Endometrial microvascular endothelial cells (primary cell): ENCODE measurements at regions not wholly inside any gene's neighbourhood (a gene's known extent, or its start where the extent isn't known, plus 50 kb on each side); places are given as distances from the start of the nearest gene placed in this dataset.

ENCODE experiments used
- in situ Hi-C: cut with HindIII; loops from 2 replicates; pipeline ENCODE4 v1.10.0; 2017; ENCODE audit warnings: low sequenced_read_pairs, low pct_unique_long_range_greater_than_20kb; ENCODE audit errors: inconsistent ontology term

DNA sequence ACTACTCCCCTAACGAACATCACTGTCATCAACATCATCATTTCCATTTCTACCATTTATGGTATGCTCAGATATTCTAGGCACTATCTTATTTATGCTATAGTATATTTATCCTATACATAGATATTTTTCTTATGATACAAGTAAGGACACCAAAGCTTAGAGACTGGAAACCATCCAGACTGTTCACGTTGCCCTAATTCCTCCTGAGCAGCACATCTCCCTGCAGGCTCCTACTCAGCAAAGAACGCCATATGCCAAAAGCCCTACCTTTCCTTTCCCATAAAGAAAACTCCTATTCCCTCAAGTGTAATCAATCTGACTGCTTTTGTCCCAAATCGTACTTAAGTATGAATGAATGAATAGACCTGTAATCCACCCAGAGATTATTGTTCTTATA lies 247.0 kb downstream of the PRELID2 start:
- in situ Hi-C loops: no loop called here

DNA sequence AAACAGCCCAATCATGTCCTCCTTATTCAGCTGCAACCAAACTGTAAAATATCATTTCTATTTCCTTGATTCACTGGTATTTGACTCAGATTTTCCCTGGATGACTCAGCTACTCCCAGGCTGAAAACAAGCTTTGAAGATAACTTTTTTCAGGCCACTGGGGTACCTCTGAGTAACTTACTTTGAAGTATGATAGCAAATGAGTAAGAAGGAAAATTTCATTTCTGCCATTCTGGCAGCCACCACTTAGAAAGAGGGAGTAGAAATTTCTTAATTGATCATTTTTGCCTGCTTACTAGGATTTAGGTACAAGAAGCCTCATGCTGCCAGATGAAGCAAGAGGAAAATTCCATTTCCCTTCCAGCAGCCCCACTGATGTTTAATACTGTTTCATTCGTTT lies 247.4 kb downstream of the PRELID2 start:
- in situ Hi-C loops: no loop called here

DNA sequence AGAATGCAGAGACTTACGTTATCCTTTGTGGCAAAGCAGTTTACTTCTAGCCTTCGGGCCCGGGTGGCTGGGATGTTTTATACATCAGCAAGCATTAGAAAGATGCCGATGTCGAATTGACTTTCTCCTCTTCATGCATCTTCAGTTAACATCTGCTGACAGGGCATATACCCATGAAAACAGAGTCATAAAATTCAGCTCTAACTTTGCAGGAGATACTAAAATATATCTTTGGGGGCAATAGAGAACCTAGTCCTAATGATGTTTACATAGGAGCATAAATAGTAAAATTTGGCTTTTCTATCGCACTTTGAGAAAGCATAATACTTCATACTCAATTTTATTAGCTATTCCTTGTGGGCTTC lies 247.9 kb downstream of the PRELID2 start:
- in situ Hi-C loops: no loop called here

DNA sequence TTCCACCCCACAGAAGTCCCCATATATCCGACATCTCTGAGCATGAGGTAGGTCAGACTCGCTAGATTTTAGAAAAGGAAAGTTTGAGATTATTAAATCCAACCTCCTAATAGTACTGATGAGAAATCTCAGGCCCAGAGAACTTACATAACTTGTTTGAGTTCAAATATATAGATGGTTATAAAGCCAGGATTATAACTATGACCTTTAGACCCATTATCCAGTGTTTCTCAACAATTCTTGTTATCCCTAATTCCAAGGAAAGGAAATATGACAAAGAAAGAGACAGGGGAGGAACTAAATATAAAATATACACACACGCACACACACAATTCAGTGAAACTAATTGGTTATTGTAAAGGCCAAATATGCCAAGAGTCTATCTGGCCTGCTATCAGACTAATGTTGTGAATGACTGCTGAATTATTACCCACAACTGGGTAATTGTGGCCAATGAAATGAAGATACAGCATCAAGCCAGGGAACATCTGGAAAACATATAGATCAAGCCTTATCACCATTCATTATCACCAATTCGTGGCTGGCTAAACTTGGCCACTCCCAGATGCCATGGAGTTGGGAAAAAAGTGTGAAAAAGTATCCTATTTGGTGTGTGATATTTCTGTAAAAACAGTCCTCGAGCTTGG lies 248.4 kb downstream of the PRELID2 start:
- in situ Hi-C loops: no loop called here

DNA sequence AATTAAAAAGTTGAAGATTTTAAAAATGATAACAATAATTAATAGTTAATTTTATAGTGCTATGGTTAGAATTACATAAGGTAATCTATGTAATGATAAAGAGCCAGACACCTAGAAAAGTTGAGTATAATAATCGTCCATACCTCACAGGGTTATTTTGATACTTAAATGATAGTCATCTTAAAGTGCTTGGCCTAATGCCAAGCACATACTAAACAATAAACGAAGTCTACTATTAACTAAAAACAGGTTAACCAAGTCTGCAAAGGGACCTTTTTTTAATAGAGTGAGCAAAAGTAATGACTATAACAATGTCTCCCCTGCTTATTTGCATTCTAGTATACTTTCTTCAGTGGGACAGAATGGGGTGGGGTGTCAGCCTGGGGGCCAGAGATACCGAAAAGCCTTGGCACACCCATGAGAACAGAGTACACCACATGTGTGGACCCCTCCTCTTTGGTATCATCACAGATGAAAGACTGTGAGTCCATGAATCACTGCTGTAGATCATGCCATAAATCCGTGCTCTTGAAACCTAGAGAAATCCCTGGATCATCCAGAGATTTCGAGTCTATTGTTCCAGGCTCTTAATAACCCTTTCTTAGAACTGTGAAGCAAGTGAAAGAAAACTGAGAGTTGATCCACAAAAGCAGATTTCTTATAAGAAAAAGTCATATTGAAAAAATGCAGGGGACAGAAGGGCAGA lies 249.5 kb downstream of the PRELID2 start:
- in situ Hi-C loops: no loop called here

DNA sequence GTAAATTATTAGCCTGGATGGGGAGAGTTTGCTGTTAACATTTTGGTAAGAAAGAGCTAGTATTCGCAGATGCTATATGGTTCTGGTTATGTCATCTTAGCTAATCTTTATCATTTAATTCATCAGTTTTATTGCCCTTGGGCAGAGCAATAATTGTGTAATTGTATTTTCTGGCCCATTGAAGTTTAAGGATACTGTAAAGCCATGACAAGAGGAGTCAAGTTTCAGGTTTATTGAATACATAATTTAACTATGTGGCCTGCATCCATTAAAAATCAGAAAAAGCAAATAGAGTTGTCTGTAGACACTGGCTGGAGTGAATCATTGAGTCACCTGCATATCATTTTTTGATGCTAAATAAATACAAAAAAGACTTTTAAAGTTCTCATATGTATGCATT lies 255.8 kb downstream of the PRELID2 start:
- in situ Hi-C loops: no loop called here

DNA sequence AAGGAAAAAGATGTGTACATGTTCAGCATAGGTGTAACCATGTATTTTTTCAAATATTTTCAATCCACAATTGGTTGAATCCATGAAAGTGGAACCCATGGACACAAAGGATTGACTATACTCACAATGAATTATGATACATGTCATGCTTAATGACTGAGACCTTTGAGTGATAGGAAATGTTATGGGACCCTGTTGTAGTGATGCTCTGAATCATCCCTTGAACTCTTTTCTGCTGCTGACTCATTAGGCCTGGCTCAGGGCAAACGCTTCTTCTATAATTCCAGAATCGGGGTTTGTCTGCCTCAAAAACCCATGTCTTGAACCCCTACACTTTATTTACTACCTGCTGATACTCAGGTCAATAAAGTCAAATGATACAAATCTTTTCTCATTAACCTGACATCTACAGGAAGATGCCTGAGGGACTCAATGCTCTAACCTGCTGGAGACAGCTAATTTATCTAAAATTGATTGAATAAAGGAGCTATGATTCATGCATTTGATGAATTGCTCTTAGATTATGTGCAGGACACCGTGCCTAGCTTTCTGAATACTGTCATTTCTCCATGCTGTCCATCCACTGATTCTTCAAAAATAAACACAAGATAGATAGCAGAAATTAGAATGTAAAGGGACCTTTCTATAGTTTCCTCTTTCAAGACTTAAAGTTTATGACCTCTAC lies 260.1 kb downstream of the PRELID2 start:
- in situ Hi-C loops: no loop called here

DNA sequence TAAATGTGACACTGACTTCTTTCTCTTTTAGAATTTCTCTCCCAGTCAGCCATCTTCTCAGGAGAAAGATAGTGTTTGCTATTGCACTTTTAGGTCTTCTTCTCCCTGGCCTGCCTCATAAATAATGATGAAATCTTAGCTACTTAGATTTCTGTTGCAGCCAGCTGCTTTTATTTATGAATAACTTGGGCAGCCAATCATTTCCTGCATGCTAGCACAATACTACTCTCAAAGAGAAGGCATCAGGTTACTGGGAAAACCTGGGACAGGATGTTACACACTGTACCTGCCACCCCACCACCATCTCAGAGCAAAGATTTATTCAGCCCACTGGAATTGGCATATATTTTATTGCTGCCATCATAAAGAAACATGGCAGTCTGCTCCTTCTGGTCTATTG lies 266.6 kb downstream of the PRELID2 start:
- in situ Hi-C loops: no loop called here

DNA sequence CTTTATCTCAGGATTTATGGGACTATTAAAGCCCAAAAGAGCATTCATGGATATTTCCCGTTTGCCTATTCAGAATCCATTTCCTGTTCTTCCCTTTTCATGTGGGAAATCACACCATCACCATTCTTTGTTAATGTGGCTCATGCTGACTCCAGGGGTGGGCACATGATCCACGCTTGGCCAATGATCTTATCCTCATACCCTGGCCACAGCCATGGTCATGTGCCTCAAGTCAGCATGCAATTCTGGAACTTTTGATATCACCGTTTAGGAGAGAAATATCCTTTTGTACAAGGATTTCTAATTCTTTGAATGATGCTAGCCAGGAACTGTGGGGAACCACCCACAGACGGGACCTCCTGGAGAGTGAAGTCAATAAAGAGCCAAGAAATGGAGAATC lies 272.2 kb downstream of the PRELID2 start:
- in situ Hi-C loops: no loop called here

DNA sequence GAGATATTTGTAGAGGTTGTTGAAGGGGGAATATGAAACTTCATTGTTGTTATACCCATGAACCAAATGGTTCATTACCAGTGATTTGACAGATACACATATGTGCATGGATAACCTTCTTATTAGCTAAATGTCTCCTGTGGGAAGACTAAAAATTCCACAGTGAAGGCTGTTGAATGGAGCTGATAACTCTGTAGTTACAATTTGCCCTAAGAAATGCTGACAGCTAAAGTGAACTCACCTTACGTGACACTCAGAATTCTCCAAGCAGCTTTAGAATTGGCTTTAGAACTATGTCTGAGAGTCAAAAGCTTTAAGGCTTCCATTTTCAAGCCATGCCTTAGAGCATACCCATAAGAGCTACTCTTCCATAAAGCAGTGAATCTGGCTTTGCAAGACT lies 276.9 kb downstream of the PRELID2 start:
- in situ Hi-C loops: no loop called here

DNA sequence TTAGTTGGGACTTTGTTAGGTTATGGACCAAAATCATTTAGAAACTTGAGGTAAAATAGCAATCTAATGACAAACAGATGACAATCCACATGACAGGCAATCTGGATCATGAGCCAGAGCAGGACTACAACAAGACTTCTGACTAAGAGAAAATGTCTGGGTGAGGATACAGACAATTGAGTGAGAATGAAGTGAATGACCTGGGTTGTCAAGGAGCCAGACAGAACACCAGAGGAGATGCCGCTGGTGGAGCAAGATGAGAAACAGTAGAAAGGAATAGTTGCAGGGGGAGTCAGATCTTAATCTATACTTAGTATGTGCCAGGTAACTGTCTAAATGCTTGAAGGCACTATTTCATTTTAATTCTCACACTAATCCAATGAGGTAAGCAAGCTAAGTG lies 277.8 kb downstream of the PRELID2 start:
- in situ Hi-C loops: no loop called here

DNA sequence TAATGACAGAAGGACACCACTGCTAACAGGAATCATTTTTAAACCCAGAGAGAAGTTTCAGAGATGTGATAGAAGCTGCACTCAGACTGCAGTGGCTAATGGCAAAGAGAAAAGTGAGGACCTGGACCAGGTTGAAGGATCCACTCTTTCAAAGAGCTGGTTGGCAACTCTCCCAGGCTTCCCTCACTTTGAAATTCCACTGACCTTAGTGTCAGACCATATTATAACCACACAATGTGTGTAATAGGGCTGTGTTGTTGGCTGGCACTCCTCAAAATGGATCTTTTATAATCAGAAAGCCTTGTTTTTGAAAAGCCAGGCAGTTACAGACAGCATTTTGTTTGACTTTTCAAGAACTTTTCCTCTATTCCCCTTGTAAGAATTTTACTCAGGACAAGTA lies 280.7 kb downstream of the PRELID2 start:
- in situ Hi-C loops: no loop called here

DNA sequence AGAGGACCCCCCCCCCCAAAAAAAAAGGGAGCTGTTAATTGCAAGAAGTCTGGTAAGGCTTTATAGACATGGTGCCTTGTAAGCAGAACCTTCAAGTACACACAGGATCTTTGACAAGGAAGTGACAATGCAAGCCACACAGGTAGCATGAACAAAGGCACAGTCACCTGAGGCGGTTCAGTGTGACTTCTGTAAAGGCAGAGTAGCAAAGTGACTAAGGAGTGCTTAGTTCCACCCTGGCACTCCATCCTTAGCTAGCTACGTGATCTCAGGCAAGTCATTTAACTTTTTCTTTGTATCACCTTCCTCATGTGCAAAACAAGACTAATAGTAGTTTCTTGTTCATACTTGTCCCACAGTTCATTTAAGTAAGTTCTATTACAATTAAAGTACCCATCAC lies 282.0 kb downstream of the PRELID2 start:
- in situ Hi-C loops: no loop called here

DNA sequence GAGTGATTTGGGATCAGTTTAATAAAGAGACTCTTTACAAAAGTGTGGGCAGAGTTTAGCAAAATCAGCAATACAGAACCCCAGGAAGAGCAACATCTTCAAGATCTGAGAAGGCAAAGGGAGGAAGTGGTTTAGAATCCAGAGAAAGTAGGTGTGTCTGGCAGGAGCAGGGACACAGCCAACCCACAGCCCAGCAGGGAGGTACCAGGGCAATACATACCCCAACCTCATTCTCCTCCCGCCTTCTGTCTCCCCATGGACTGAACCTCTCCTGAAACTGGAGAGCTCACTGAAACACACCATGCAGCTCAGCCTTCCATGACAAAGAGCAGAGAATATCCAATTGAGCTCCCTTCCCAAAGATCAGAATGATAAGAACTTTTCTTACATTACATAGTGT lies 283.4 kb downstream of the PRELID2 start:
- in situ Hi-C loops: no loop called here

DNA sequence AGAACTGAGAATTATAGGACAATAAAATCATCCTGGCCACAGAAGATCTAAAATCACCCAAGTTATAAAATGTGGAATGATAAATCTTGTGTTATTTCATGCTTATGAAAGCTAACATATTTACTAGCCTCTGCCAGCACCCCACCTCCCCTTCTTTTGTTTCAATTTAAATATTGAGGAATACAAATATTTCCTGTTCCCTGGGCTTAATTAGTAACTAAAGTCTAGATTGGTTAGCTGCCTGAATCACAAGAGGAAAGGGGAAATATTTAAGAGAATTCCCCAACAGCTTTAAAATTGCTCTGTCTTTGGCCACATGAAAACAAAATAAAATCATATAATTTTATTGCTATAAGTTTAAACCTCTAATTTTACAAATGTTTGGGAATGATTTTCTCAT lies 287.0 kb downstream of the PRELID2 start:
- in situ Hi-C loops: no loop called here

DNA sequence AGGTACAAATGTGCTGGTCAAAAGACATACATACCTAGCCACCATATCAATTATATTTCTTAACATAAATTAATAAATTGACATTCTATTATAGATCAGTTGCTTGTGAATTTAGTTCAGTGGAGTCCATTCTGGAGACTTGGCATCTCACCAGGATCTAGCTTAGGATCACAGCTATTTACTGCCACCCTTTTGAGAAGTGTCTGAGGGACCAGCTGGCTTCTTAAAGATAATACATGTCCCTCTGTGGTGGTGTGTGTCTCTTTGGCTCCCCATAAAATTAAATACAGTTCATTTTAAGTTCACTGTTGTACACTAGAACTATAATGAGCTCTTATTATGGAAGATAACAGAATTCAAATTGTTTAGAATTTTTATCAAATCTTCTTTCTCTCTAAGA lies 290.7 kb downstream of the PRELID2 start:
- in situ Hi-C loops: no loop called here

DNA sequence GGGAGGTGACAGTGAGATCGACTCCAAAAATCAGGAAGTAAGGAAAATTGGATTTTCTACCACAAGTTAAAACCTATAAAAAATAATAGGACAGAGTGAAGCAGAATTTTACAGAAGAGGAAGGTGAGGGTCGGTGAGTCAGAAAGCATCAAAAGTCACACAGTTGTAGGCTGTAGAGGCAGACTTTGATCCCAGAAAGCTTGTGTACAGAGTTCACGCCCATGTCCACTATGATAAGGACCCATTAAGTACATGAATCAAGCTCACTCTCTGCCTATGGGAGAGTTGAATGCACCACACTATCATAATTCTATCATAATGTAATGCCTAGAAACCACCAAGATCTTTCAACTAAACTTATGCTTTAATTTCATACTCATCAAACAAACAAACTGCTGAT lies 291.2 kb downstream of the PRELID2 start:
- in situ Hi-C loops: no loop called here

DNA sequence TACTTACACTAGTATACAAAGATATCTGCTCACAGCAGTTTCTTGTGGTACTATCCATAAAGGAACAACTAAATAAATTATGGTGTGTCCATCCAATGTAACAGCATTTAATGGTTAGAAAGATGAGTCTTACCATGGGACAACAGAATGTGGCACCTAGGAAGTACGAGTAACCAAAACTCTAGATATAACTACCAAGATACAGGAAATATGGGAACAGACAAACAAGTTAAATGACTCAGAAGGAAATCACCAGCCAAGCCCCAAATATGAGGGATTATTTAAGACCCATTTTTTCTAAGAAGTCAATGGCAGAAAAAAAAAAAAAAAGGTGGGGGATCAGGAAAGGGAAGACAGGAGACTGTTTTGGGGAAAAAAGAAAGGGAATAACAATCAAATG lies 294.8 kb downstream of the PRELID2 start:
- in situ Hi-C loops: no loop called here

DNA sequence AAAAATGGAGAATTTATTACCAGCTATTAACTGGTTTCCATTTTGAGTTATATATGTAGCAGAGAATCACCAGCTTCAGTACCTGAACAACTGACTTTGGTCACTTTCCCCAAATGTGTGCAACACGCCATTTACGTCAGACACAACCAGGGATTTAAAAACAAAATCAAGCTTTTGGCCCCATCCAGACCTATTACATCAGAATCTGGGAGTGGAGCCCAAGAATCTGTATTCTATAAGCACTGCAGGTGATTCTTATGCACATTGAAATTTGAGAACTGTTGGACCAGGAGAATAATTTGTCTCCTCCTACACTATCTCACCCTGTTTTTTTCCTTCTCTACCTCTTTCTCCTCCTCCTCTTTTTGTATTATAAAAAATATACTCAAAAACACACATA lies 295.9 kb downstream of the PRELID2 start:
- in situ Hi-C loops: no loop called here

DNA sequence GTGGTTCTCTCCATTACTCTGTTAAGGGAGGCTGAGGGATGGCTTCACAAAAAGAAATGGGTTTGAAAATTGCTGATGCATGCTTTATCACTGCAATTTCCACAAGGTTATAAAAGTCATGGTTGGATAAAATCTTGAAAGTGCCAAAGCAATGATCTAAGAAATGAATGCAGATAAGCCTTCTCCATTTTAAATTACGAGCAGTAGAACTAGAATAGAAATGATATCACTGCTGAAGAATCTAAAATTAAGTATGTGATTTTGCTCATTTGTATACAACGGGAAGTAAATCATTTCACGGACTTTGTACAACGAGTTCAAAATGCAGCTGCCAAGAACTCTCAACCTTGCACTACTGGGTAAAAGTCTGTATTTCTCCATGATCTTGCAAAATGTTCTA lies 299.0 kb downstream of the PRELID2 start:
- in situ Hi-C loops: no loop called here
